ENCODE measurements at regions not wholly inside any gene's neighbourhood (a gene's known extent, or its start where the extent isn't known, plus 50 kb on each side); places are given as distances from the start of the nearest gene placed in this dataset.
"Not testable (repeated sequence)": the region's sequence is repeated elsewhere in the genome, so short reads cannot be mapped to it uniquely, and the experiment has no call there.

DNA sequence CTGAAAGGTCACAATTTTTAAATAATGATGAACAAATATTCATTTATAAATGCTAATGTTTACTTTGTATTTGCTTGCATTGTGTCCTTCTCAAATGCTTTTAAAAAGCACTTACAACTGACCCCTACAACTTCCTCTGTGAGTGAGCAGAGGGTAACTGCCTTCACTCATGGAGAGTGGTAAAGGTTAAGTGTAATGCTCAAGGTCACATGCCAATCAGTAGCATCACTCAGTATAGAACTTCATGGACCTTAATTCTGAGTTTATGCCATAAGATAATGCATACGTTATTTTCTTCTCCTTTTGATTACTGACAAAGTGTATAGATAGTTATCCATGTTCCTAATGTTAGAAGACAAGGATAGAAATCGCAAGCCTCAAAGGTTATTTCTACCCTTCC lies 91.8 kb upstream of the SERTAD2 start:
- DNase-seq: no peak

DNA sequence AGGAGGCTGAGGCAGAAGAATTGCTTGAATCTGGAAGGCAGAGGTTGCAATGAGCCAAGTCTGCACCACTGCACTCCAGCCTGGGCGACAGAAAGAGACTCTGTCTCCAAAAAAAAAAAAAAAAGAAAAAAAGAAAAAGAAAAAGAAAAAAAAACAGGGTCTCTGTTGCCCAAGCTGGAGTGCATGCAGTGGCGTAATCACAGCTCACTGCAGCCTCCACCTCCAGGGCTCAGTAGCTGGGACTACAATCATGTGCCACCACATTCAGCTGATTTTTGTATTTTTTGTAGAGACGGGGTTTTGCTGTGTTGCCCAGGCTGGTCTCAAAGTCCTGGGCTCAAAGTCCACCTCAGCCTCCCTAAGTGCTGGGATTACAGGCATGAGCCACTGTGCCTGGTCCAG lies 94.0 kb upstream of the SERTAD2 start:
- not testable (repeated sequence) for DNase-seq

DNA sequence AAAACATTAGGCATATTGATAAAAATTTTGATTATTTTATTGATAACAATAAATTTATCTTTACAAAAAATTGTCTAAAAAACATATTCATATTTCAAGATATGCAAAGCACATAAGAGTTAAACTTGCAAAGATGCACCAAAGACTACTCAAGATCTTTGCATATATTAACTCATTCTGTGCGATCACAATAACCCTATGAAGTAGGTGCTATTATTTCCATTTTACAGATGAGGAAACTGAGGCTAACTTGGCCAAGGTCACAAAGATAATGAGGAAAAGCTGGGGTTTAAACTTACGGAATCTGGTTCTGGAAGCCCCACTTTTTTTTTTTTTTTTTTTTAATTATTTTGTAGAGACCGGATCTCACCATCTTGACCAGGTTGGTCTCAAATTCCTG lies 94.4 kb upstream of the SERTAD2 start:
- no peak for DNase-seq

DNA sequence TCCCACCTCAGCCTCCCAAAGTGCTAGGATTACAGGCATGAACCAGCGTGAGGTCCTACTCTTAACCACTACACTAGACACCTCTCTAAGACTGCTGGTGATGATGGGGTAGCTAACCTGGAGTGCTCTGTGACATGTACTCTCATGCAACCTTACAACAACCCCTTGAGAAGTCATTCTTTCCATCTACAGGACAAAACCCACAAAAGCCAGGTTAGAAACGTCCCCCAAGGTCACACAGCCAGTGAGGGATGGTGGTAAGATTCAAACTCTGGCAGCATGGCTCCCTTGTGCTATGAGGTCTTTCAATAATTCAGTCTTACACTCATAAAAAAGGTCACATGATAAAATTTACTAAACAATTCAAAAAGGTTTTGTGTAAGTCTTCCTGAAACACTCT lies 94.8 kb upstream of the SERTAD2 start:
- no peak for DNase-seq

DNA sequence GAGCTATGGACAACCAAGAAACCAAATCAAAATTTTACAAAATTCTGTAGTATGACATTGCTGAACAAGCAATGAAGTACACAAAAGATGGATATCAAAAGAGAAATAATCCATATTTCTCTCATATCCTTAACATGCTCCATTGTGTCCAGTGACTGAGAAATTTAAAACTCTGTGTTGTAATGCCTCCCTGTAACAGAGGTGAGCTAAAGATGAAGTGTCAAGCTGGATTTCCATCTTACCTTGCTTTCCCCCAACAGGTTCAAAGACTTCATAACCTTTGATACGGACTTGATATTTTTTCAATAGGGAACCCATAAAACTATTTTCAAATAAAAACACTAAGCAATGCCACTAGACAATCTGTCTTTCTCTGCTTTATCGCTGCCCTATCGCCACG lies 95.7 kb upstream of the SERTAD2 start:
- DNase-seq: no peak

DNA sequence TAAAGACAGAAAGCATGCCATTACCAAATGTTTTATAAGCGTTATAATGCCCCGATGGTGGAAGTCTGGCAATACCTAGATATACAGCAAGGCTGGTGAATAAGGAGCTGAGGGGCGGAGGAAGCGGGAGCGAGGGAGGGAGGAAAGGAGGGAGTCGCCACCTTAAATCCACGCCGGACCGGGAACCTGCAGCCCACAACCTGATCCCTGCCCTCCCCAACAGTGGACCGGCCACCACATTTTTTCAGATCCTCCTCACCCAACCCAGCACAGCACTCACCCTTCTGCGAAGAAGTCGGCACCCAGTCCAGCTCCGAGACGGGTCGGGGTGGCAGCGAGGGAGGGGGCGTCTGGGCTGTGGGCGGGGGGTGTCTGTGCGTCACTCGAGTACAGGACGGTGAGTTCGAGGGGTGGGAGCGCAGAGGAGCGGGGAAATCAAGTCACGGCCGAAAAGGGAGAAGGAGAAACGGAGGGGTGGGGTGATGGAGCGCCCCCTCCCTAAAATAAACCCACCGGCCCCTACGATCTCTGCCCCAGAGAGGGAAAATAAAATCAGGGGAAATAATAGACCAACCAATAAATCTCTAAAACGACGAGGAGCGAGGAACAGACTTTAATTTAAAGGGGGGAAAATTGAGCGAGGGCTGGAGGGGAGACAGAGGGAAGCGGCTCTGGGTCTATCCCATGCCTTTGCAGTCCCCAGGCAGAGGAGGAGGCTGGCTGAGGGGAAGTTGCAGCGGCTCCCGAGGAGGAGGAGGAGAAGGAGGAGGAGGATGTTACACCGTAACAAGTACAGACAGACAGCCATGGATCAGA lies 96.5 kb upstream of the SERTAD2 start:
- DNase-seq: no peak

DNA sequence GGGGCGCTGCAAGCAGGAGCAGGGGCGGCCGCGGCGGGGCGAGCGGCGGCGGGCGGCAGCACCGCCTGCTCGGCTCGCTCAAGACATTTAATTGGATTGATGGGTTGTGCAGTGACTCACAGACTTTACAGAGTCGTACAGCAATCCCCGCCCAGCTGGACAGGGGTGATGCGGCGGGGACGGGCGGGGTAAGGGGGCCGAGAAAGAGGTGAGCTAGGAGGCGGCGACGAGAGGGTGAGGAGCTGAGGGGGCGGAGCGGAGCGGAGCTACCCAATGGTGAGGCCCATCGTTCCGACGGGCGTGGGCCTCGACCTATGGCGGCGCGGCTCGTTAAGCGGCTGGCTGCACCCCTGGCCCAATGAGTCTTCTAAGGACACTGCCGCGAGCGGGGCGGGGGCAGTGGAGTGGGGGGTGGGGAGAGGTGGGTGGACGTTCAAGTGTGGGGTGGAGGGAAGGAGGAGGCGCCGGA lies 97.1 kb upstream of the SERTAD2 start:
- peak; percentile 100 for DNase-seq

DNA sequence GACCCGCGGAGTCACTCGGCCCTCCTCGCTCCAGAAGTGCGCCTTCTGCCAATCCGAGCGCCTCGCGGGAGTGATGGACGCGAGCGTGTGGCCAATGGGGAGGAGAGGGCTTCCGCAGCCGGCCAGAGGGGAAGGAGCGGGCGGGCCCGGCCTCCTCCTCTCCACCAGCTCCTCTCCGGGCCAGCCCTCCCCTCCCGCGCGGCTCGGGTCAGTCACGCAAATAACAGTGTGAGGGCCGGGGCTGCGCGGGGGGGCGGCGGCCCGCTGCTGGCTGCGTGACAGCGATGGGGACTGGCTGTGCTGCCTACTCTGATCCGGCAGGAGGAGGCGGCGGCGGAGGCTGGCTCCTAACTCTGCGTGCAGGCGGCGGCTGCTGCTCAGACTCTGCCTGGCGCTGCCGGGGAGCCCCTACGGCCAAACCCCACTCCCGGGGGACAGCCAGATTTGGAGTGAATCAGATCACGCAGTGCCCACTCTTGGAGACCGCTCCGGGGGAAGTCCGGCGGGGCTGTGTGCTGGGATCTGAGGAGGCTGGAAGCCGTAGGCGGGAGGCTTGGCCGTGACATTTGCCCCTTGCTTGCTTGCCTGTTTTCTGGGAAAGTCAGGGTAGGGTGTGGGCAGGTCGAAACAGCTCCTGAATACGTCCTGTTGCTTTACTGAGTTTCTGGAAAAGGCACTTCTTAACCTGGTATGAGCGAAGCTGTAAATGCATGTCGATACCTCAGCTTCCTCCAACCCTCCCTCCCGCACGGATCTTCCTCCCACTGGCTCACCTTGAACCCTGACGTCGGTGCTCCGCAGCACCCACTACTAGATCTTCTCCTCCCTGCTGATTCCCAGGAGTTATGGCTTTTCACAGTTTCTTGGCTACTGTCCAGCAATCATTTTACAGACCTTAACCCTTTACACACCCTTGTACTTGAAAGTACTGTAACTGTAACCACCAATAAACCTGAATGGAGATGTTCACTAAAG lies 97.9 kb upstream of the SERTAD2 start:
- DNase-seq: no peak

DNA sequence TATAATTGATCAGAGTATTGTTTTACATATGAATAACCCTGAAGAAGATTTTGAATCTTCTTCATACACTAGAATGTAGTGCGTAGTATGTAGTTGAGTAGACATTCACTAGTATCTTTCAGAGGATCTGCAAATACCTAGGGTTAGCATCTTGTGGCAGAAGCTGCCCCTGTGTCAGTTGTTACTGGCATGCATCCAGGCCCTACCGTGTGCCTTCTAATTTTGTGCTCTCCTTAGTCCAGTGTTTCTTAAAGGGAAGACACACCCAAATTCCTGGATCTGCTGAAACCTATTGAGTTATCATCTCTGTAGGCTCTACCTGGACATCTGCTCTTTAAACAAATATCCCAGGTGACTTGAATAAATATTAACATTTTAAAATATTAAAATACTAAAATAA lies 99.7 kb upstream of the SERTAD2 start:
- no peak for DNase-seq

DNA sequence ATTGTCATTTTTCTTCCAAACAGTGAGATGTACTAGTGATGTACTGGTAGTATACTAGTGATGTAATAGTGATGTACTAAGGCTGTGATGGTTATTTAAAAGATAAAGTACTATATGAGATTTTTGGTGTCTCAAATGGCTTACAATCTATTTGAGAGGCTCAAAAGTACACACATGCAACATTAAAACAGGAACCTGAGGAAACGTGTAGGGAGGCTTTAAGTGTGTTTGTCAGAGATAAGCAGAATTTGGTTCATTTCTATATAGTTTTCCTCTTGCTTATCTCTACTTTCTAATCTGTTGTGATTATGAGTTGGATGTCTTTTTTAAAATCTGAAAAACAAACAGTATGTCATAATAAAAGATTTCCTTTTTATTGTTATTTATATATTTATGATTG lies 100.9 kb upstream of the SERTAD2 start:
- no peak for DNase-seq

DNA sequence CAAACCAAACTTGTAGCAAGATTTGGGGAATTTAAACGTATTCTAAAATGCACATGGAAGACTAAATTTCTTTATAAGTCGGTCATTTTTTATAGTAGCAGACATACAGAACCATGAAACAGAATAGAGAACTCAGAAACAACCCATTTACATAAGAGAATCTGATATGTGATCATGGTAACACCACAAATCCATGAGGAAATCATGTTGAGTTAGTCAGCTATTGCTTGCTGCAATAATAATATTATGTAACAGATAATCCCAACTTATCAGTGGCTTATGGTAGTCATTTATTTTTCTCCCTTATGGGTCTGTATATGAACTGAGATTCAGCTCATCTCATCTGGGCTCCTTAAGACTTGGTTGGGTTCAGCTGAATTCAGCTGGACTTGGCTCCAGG lies 103.4 kb upstream of the SERTAD2 start:
- no peak for DNase-seq

DNA sequence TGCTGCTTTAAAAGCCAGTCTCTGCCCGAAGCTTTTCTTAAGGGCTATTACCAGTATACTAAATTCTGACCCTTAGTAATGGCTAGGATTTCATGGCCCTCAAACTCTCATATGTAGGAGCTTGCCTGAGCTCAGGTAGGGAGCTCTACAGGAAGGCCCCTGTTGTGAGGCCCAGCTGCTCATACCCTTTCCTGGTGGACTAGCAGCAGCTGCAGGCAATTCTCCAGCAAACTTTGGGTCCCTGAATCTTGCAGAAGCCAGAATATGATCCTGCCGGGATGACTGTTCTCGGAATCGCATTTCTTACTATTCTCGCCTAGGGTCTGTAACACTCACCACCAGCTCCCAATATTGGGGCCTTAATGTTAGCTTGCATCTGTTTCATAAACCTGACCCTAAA lies 106.4 kb upstream of the SERTAD2 start:
- no peak for DNase-seq

DNA sequence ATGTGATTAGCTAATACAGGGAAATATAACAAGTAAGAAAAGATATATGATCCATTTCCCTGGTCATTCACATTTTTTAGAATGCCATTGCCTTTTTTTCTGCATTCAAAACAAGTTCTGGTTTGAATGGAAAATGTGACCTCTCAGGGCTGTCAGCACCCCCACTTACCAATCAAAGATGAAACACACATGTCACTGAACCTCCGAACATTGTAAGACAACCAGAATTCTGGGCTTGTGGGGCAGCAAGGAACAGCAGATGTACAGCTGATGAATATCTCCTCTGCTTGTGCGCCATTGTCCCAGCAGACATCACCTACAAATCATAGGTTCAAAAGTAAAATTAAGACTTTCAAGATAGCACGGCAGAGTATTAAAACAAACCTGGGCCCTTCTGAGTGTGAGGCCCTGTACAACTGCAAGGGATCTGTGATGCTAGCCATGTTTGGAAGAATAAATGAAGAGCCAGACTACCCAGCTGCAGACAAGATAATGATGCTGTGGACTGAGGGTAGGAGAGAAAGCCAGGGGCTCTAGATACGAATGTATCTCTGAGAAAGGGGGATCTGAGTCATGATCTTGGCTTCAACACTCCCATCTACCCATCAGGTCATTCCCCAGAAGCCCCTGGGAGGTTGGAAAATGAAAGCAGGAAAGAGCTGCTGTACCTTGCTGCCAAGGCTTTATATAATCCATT lies 108.7 kb upstream of the SERTAD2 start:
- DNase-seq: no peak

DNA sequence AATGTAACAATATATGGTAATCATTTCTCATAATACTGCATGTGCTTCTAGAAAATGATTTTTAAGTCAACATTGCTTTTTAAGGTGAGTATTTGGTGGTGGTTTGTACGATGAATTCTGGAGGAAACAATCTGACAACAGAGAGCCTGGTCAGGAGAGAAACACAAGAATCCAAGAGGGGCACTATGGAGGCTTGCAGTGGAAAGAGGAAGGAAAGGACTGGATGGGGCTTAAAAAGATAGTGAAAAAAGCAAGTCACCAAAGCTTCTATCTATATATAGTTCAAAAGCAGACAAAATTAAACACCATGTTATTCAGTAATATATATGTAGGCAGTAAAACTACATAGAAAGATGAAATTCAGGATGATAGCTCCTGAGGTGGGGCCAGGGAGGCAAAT lies 109.4 kb upstream of the SERTAD2 start:
- DNase-seq: no peak

DNA sequence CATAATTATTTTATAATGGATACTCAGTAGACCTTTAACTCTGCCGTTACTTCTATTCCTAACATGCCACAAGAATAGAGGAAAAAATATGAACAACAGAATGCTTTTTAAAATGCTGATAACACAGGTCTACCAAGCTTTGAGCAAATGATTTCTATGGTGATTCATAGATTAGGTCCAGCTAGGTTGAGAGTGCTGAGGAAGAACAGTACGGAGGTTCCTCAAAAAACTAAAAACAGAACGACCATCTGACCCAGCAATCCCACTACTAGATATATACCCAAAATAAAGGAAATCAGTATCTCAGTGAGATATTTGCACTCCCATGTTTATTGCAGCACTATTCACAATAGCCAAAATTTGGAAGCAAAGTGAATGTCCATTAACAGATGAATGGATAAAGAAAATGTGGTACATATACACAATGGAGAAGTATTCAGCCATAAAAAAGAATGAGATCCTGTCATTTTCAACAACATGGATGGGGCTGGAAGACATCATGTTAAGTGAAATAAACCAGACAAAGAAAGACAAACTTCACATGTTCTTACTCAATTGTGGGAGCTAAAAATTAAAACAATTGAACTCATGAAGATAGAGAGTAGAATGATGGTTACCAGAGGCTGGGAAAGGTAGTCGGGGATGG lies 111.6 kb upstream of the SERTAD2 start:
- DNase-seq: no peak

DNA sequence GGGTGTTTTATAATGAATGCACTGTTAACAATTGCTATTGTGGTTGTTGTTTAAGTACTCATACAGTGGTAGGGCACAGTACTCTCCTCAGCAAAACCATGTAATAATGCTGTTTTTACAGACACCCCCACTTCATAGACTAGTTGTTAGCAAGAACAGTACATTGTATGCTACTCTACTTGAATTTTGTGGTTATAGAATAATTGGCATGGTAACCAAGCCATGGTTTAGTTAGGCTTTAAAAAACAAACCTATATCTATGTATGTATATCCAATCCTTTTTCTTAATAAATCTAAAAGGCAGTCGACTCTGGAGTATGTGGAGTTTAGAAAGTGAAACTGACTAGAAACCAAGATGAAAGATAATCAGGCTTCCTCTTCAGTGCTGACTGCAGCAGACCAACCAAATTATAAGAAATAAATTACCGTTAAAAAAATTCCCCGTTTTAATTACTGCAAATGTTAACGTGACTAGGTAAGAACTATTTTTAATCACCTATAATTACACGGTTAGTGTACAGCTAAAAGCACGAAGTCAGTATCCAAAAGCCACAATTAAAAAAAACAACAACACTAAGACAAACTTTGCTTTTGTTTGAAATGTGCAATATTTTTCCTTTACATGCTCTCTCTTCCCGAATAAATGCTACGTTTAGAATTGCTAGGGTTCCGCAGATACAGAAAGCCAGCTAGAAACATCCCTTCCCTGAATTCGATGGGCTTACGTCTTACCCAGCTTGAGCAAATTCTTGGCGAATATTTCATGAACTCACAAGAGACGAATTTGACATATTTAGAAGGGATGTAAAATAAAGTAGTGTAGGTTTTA lies 113.3 kb upstream of the SERTAD2 start:
- DNase-seq: no peak

DNA sequence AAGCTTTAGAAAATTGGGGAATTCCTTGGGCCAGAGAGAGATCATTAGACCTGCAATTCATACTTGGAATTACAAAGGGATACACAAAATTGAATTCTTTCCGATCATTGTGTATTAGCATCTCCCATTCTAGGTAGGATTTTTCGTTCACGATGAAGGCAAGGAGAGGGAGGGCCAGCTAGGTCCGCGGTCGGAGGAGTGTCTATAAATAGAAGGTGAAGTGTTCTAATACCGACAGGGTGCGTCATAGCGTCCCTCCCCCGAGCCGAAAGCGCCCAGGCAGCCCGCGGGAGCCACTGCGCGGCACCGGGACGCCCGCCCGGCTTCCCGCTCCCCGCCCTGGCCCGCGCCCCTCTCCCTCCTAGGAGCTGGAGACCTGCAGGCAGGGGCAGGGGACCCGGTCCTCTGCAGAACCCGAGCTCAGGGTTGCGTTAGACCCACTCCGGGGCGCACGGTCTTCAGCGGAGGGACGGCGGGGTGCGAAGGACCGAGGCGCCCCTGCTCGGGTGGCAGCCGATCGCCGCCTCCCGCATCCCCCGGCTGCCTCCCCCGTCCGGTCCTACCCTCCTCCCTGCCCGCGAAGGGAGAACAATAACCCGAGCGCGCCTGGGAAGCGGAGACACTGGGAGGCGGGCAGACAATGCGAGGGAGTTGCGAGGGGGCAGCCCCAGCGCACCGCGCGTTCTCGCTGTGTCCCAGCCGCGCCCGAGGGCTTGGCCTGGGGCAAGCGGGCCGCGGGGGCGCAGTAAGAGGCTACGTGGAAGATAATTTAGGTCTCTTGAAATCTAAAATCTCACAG lies 114.2 kb upstream of the SERTAD2 start:
- DNase-seq: peak; percentile 69

DNA sequence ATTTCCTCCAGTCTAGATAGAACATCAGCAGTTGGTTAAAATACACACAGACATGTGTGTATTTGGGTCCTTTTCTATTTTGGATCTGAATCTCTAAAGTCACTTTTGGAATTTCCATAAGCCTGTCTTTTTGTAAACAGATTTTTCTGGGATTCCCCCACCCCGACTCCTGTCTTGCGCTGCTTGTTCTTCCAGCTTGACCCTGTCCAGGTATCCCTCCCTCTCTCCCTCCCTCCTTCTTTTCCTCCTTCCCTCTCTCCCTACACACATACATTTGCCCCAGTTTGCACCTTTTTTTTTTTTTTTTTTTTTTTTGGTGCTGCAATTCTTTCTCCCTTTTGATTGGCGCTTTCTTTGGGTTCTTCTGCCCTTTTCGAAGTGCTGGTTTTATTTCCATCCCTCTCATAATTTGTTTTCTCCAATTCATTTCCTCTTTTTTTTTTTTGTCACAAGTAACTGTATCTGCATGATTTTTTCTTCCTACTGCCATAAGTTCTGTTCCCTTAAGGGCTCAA lies 114.8 kb upstream of the SERTAD2 start:
- no peak for DNase-seq

DNA sequence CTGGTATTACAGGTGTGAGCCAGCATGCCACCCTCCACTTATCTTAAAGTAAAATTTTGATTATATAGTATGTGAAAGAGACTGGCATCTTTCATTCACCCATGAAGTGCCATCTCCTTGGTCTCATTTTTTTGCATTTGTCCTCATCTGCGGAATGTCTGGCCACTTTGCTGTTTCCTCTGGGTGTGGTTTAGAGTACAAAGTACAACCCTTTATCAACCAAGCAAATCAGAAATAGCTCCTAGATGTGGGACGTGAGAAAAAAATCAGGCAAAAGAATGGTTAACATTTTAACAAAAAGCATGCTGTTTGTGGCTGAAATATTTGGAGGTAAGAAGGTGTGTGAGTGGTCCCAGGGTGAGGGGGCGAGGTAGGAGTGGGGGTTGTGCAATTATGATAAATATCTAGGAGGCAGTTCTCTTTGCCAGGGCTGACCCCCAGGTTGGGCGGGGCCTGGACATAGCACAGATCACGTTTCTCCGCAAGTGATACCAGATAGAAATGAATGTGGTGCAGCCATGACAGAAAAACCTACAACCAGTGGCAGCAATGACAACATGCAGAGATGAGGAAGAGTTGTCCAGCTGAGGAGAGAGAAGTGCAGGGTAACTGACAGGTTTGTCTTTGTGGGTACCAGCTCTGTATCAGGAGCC lies 115.8 kb upstream of the SERTAD2 start:
- no peak for DNase-seq

DNA sequence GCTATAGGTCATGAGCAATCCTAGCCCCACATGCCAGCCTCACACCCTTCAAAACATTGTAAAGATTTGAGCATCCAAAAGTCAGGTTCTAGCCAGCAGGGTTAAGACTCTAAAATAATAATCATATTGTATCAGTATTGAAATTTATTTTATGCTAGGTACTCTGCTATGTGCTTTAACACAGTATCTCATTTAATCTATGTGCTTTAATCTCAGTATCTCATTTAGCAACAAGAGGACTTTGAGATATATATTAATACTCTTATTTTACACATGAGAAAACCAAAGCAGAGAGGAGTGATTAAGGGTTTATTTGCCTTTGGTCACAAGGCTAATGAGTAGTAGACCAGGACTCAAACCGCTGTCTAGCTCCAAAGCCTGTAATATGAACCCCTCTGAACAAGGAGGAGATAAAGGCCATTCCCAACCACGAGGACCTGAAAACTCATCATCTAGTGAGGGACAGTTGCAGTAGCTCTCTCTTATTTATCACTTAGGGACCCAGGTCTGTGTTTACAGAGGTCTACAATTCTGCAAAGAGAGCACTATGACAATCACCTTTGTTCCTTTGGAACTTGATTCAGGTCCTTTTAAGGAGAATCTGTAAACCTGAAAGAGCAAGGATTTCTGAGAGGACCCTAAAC lies 116.5 kb upstream of the SERTAD2 start:
- no peak for DNase-seq
